PC-3 (cell line): ENCODE measurements at regions not wholly inside any gene's neighbourhood (a gene's known extent, or its start where the extent isn't known, plus 50 kb on each side); places are given as distances from the start of the nearest gene placed in this dataset.

Experiments
- EZH2 ChIP-seq: fragments of 300-600 bp; sonication (generic); IDR thresholded peaks from one replicate; pipeline ENCODE4 v1.6.1; 2017; ENCODE audit warnings: antibody characterized with exemption, mild to moderate bottlenecking, low read length; ENCODE audit not compliant: unreplicated experiment
- EZH2phosphoT487 ChIP-seq: fragments of 300-600 bp; sonication (generic); IDR thresholded peaks from 2 replicates; pipeline ENCODE4 v1.6.1; 2018; ENCODE audit warnings: mild to moderate bottlenecking, antibody characterized with exemption, low read length, borderline replicate concordance
- TF ChIP-seq, protein P1 (sequence below): fragments of 300-600 bp; sonication (generic); conservative IDR thresholded peaks from 2 replicates; pipeline ENCODE4 v1.5.1; 2017; ENCODE audit warnings: antibody characterized with exemption, low read depth, mild to moderate bottlenecking, low read length

GRCh38 chr11:70608568-70609470 lies 210.5 kb downstream of the CTTN start:
- TF ChIP-seq, protein P1, sequence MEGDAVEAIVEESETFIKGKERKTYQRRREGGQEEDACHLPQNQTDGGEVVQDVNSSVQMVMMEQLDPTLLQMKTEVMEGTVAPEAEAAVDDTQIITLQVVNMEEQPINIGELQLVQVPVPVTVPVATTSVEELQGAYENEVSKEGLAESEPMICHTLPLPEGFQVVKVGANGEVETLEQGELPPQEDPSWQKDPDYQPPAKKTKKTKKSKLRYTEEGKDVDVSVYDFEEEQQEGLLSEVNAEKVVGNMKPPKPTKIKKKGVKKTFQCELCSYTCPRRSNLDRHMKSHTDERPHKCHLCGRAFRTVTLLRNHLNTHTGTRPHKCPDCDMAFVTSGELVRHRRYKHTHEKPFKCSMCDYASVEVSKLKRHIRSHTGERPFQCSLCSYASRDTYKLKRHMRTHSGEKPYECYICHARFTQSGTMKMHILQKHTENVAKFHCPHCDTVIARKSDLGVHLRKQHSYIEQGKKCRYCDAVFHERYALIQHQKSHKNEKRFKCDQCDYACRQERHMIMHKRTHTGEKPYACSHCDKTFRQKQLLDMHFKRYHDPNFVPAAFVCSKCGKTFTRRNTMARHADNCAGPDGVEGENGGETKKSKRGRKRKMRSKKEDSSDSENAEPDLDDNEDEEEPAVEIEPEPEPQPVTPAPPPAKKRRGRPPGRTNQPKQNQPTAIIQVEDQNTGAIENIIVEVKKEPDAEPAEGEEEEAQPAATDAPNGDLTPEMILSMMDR, result no peak
- TF ChIP-seq EZH2phosphoT487 (no peak), EZH2 (no peak)
